ENCODE measurements at regions not wholly inside any gene's neighbourhood (a gene's known extent, or its start where the extent isn't known, plus 50 kb on each side); places are given as distances from the start of the nearest gene placed in this dataset.

DNA sequence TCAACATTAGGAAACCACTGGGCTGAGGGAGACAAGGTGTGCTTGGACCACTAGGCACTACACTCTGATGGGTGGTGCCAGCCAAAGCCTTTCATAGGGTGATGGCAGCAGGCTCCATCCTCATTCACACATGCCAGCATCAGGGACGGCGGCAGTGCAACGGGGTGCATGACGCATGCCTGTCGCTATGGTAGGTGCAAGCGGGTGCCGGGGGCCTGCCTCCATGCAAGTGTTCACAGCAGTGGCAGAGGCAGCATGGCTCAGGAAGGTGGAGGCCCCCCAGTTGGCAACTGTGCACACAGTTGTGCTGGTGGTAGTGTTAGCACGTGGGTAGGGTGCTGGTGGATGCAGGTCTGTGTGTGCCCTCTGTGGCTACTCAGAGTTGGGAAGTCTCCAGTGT, 184.1 kb downstream of the RELL1 start:
- H3K23ac ChIP-seq (ENCODE audit: insufficient read length, low read depth, low read length): no peak overlapping the region
- no peaks in the 10 kb centered on the region for H3K9me3 ChIP-seq (ENCODE audit: control insufficient read depth, low read depth, low read length)
- no peaks in the 10 kb centered on the region for H4K20me1 ChIP-seq (ENCODE audit: control insufficient read depth, insufficient read depth, insufficient read length)
- Mint-ChIP-seq H3K27ac (no peak overlapping the region), H3K4me1 (no peaks in the 10 kb centered on the region), H3K27me3 (ENCODE audit: low read depth) (peaks cover 4% of the 10 kb centered on the region), H3K4me3 (no peak overlapping the region), H3K36me3 (ENCODE audit: insufficient read depth in 1 of 3, low read depth in 3 of 3) (no peaks in the 10 kb centered on the region; a peak in 1 of 7 replicates), H3K9me3 (peaks cover 0 to 3% of the 10 kb centered on the region in 2 experiments; a peak in 3 of 5 replicates)
- no peak overlapping the region for H2BK20ac ChIP-seq (ENCODE audit: low read depth, low read length, poor library complexity, severe bottlenecking)
- H4K8ac ChIP-seq (replicated peaks; ENCODE audit: insufficient read length, low read depth, low read length): no peak overlapping the region
- H2AFZ ChIP-seq (ENCODE audit: low read length): no peak overlapping the region
- WGBS (ENCODE audit: extremely low coverage, insufficient read length, low lambda C conversion rate): no CpG with 5 or more reads among the region's 8 CpGs
- H3K79me2 ChIP-seq (ENCODE audit: insufficient read depth, low read length): no peaks in the 10 kb centered on the region
- no peak overlapping the region for H2BK12ac ChIP-seq (ENCODE audit: insufficient read length, low read depth, low read length)
- H3K79me1 ChIP-seq (ENCODE audit: insufficient read depth, low read depth, low read length, poor library complexity, severe bottlenecking): no peaks in the 10 kb centered on the region
- H3K4me1 ChIP-seq (ENCODE audit: insufficient read depth, low read length): no peaks in the 10 kb centered on the region
- no peak overlapping the region for H3K27ac ChIP-seq (ENCODE audit: insufficient read length, low read depth, low read length)
- no peak overlapping the region for H3K4ac ChIP-seq (ENCODE audit: low read depth, low read length)
- no peak overlapping the region for H4K91ac ChIP-seq (ENCODE audit: insufficient read length, low read depth, low read length)
- no peak overlapping the region for H3K4me2 ChIP-seq (ENCODE audit: insufficient read depth, insufficient read length, low read length)
- H3K18ac ChIP-seq (ENCODE audit: insufficient read length, low read depth, low read length): no peak overlapping the region
- H3K14ac ChIP-seq (ENCODE audit: insufficient read depth, low read length): no peak overlapping the region
- no peak for DNase-seq
- no peaks in the 10 kb centered on the region for H3K27me3 ChIP-seq (ENCODE audit: insufficient read depth, low read length)
- no peak overlapping the region for H3T11ph ChIP-seq (ENCODE audit: low read length)
- no peak overlapping the region for H2AK5ac ChIP-seq (ENCODE audit: insufficient read length, low read length)
- H2BK15ac ChIP-seq (ENCODE audit: low read depth, low read length): no peak overlapping the region
- no peak overlapping the region for H3K56ac ChIP-seq (ENCODE audit: insufficient read length, low read depth, low read length)
- no peak overlapping the region for H3K9ac ChIP-seq (ENCODE audit: extremely low read depth, insufficient read length, low read length)
- no peak overlapping the region for H2BK120ac ChIP-seq (ENCODE audit: low read depth, low read length, poor library complexity, severe bottlenecking)
- no peaks in the 10 kb centered on the region for H3K23me2 ChIP-seq (ENCODE audit: insufficient read length, low read depth, low read length, poor library complexity, severe bottlenecking)
- no peak overlapping the region for H4K5ac ChIP-seq (ENCODE audit: insufficient read length, low read depth, low read length)
- TF ChIP-seq, protein P1, sequence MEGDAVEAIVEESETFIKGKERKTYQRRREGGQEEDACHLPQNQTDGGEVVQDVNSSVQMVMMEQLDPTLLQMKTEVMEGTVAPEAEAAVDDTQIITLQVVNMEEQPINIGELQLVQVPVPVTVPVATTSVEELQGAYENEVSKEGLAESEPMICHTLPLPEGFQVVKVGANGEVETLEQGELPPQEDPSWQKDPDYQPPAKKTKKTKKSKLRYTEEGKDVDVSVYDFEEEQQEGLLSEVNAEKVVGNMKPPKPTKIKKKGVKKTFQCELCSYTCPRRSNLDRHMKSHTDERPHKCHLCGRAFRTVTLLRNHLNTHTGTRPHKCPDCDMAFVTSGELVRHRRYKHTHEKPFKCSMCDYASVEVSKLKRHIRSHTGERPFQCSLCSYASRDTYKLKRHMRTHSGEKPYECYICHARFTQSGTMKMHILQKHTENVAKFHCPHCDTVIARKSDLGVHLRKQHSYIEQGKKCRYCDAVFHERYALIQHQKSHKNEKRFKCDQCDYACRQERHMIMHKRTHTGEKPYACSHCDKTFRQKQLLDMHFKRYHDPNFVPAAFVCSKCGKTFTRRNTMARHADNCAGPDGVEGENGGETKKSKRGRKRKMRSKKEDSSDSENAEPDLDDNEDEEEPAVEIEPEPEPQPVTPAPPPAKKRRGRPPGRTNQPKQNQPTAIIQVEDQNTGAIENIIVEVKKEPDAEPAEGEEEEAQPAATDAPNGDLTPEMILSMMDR (conservative IDR thresholded peaks at IDR 0.05): no peak
- no peak overlapping the region for H2BK5ac ChIP-seq (ENCODE audit: insufficient read length, low read length)

Measured in H9 (cell line).